CD4-positive, alpha-beta T cell (primary cell): ENCODE measurements at regions not wholly inside any gene's neighbourhood (a gene's known extent, or its start where the extent isn't known, plus 50 kb on each side); places are given as distances from the start of the nearest gene placed in this dataset.

Experiments used
- ATAC-seq: fragments of 200-7000 bp; cut with Tn5 transposase; one replicate; pipeline ENCODE4 v1.10.0; 2022; ENCODE audit warnings: mild to moderate bottlenecking; ENCODE audit not compliant: poor library complexity
- CTCF ChIA-PET: fragments of 350-600 bp; sonication (Branson Sonifier 250); formaldehyde crosslinking; loops from one replicate; lab custom pipeline; 2021; ENCODE audit warnings: antibody characterized with exemption, inconsistent platforms; lab: Charles Lee
- POLR2A ChIA-PET: fragments of 350-600 bp; sonication (Branson Sonifier 250); formaldehyde crosslinking; loops from one replicate; lab custom pipeline; 2021; ENCODE audit warnings: antibody characterized with exemption, inconsistent platforms; lab: Charles Lee
- DNase-seq, 14 experiments: peaks; one replicate each; pipeline ENCODE4 v3.0.0-alpha.2; 2013 to 2020; ENCODE audit warnings: mixed read lengths in 2 of 14
- H3K27ac ChIP-seq, 2 donors: one replicate each; pipeline versions ENCODE4 v1.5.1 to v1.7.0; 2013; ENCODE audit warnings: low read length in 2 of 2, low read depth in 1 of 2, mild to moderate bottlenecking in 1 of 2
- H3K27me3 ChIP-seq, 2 experiments: 1 replicate in 1 of 2; 2 replicates in 1 of 2; pipeline versions ENCODE4 v1.6.1 to v1.7.0; 2013; ENCODE audit warnings: low read length in 2 of 2, control low read depth in 1 of 2, mild to moderate bottlenecking in 1 of 2, moderate library complexity in 1 of 2; ENCODE audit not compliant: insufficient read depth in 2 of 2, control insufficient read depth in 1 of 2
- H3K36me3 ChIP-seq: one replicate; pipeline ENCODE4 v1.6.1; 2013; ENCODE audit warnings: low read length, control low read depth; ENCODE audit not compliant: insufficient read depth
- H3K4me1 ChIP-seq: one replicate; pipeline ENCODE4 v1.6.1; 2013; ENCODE audit warnings: low read length, control low read depth; ENCODE audit not compliant: insufficient read depth
- H3K4me3 ChIP-seq: one replicate; pipeline ENCODE4 v1.5.1; 2013; ENCODE audit warnings: mild to moderate bottlenecking, low read length, moderate library complexity
- H3K9me3 ChIP-seq, 2 experiments: 1 replicate in 1 of 2; 2 replicates in 1 of 2; pipeline versions ENCODE4 v1.6.1 to v1.7.0; 2013; ENCODE audit warnings: low read length in 2 of 2, mild to moderate bottlenecking in 2 of 2, control low read depth in 1 of 2, moderate library complexity in 1 of 2; ENCODE audit not compliant: control insufficient read depth in 1 of 2, insufficient read depth in 1 of 2
- H3K27ac Mint-ChIP-seq: one replicate; pipeline ENCODE4 v1.8.0; 2020; ENCODE audit warnings: mixed read lengths
- H3K27me3 Mint-ChIP-seq: one replicate; pipeline ENCODE4 v1.8.0; 2021; ENCODE audit warnings: mixed read lengths
- H3K36me3 Mint-ChIP-seq: one replicate; pipeline ENCODE4 v1.8.0; 2021; ENCODE audit warnings: low read depth, mixed read lengths
- H3K4me1 Mint-ChIP-seq: one replicate; pipeline ENCODE4 v1.8.0; 2021; ENCODE audit warnings: low read depth, mixed read lengths
- H3K4me3 Mint-ChIP-seq: one replicate; pipeline ENCODE4 v1.8.0; 2020; ENCODE audit warnings: mild to moderate bottlenecking, mixed read lengths
- H3K9me3 Mint-ChIP-seq: one replicate; pipeline ENCODE4 v1.8.0; 2020; ENCODE audit warnings: mixed read lengths
- intact Hi-C, 2 experiments: fragments of 100-400 bp; cut with DNase I in 1 of 2; cut with micrococcal nuclease in 1 of 2; formaldehyde crosslinking; loops; one replicate each; pipeline versions ENCODE4 v1.15.1 to v1.9.0; 2023 to 2025; cut with DNase I, micrococcal nuclease
- TF ChIP-seq, protein P1 (sequence below): fragments of 200-600 bp; IDR thresholded peaks from one replicate; pipeline ENCODE4 v1.8.0; 2022; ENCODE audit warnings: antibody characterized with exemption, mild to moderate bottlenecking

GRCh38 chr12:24244231-24244630 lies 294.8 kb upstream of the SOX5 start:
- Mint-ChIP-seq H3K36me3 (no peaks in the 10 kb centered on the region), H3K9me3 (no peaks in the 10 kb centered on the region), H3K4me1 (no peaks in the 10 kb centered on the region), H3K27me3 (no peaks in the 10 kb centered on the region), H3K27ac (no peak overlapping the region), H3K4me3 (no peak overlapping the region)
- no peak for DNase-seq
- CTCF ChIA-PET, result no interaction called here
- POLR2A ChIA-PET, result no interaction called here
- Histone ChIP-seq H3K9me3 (no peaks in the 10 kb centered on the region), H3K27me3 (no peaks in the 10 kb centered on the region), H3K36me3 (no peaks in the 10 kb centered on the region), H3K4me3 (no peak overlapping the region), H3K4me1 (no peaks in the 10 kb centered on the region), H3K27ac (no peak overlapping the region)
- TF ChIP-seq, protein P1, sequence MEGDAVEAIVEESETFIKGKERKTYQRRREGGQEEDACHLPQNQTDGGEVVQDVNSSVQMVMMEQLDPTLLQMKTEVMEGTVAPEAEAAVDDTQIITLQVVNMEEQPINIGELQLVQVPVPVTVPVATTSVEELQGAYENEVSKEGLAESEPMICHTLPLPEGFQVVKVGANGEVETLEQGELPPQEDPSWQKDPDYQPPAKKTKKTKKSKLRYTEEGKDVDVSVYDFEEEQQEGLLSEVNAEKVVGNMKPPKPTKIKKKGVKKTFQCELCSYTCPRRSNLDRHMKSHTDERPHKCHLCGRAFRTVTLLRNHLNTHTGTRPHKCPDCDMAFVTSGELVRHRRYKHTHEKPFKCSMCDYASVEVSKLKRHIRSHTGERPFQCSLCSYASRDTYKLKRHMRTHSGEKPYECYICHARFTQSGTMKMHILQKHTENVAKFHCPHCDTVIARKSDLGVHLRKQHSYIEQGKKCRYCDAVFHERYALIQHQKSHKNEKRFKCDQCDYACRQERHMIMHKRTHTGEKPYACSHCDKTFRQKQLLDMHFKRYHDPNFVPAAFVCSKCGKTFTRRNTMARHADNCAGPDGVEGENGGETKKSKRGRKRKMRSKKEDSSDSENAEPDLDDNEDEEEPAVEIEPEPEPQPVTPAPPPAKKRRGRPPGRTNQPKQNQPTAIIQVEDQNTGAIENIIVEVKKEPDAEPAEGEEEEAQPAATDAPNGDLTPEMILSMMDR, result no peak
- no peak for ATAC-seq
- intact Hi-C loops, result no loop called here

DNA sequence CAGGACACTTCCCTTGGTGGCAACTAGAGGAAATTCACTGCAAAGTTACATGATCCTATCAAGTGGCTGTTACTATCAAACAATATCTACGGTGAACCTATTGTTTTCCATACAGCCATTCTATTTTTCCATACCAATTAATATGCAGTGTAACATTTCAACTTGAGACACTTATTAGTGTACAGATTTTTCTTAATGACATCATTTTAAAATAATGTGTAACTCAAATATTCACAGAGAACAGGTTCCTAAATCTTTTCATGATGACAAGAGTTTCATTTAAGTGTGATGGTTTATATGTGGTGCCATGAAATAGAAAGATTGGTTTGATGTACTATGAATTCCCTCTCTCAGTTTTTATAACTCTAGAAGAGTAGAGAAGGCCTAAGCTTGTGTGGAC lies 291.2 kb upstream of the SOX5 start:
- TF ChIP-seq, protein P1, result no peak
- H3K27me3 ChIP-seq, result no peaks in the 10 kb centered on the region
- H3K27ac ChIP-seq, result no peak overlapping the region
- H3K4me3 ChIP-seq, result no peak overlapping the region
- ChIA-PET POLR2A (no interaction called here), CTCF (no interaction called here)
- intact Hi-C loops, result no loop called here
- H3K4me1 ChIP-seq, result no peaks in the 10 kb centered on the region
- Mint-ChIP-seq H3K27me3 (no peaks in the 10 kb centered on the region), H3K4me1 (no peaks in the 10 kb centered on the region), H3K4me3 (no peak overlapping the region), H3K27ac (no peak overlapping the region), H3K9me3 (no peaks in the 10 kb centered on the region), H3K36me3 (no peaks in the 10 kb centered on the region)
- H3K36me3 ChIP-seq, result no peaks in the 10 kb centered on the region
- ATAC-seq (no peak), DNase-seq (no peak)
- H3K9me3 ChIP-seq, result peaks cover 0 to 3% of the 10 kb centered on the region in 2 experiments

- Histone ChIP-seq H3K27me3 (no peaks in the 10 kb centered on the region), H3K36me3 (no peaks in the 10 kb centered on the region), H3K4me3 (no peak overlapping the region), H3K4me1 (no peaks in the 10 kb centered on the region), H3K27ac (no peak overlapping the region), H3K9me3 (peaks cover 0 to 7% of the 10 kb centered on the region in 2 experiments)
- ChIA-PET CTCF (no interaction called here), POLR2A (no interaction called here)
- ATAC-seq (no peak), DNase-seq (no peak)
- Mint-ChIP-seq H3K36me3 (no peaks in the 10 kb centered on the region), H3K27me3 (no peaks in the 10 kb centered on the region), H3K27ac (no peak overlapping the region), H3K9me3 (peaks cover 5% of the 10 kb centered on the region), H3K4me3 (no peak overlapping the region), H3K4me1 (no peaks in the 10 kb centered on the region)
- TF ChIP-seq, protein P1, result no peak
- intact Hi-C loops, result no loop called here
Observed at GRCh38 chr12:24233519-24234246, 284.2 kb upstream of the SOX5 start.
